ENCODE measurements at regions not wholly inside any gene's neighbourhood (a gene's known extent, or its start where the extent isn't known, plus 50 kb on each side); places are given as distances from the start of the nearest gene placed in this dataset.

GRCh38 chr12:71277866-71278265 is 120.1 kb upstream of the TSPAN8 start:
- no peak overlapping the region for H3K4me2 ChIP-seq (ENCODE audit: insufficient read depth, low read length)
- POLR2A ChIA-PET = no interaction called here
- dilution Hi-C loops (cut with MboI; ENCODE audit: extremely low pct_ligation_motif_present, low sequenced_read_pairs) (no loop called here), intact Hi-C loops (cut with micrococcal nuclease) (no loop called here)
- no TSS peak for BruUV-seq (replicated peaks)
- H4K20me1 ChIP-seq (replicated peaks; ENCODE audit: control insufficient read depth, extremely low read depth, insufficient read depth, low read length) = no peaks in the 10 kb centered on the region
- H3K4me1 ChIP-seq (ENCODE audit: control insufficient read depth, extremely low read depth, insufficient read depth, low read length) = no peaks in the 10 kb centered on the region
- TF ChIP-seq FOS (IDR thresholded peaks at IDR 0.05; ENCODE audit: borderline replicate concordance, insufficient read depth, low read length) (no peak), MAX (IDR thresholded peaks at IDR 0.05; ENCODE audit: insufficient read depth, insufficient read length) (no peak), MYC (IDR thresholded peaks at IDR 0.05; ENCODE audit: low read depth, low read length) (no peak), POLR2AphosphoS5 (IDR thresholded peaks at IDR 0.05; ENCODE audit: insufficient read depth, low read depth, low read length) (no peak), EZH2 (IDR thresholded peaks at IDR 0.05; ENCODE audit: borderline replicate concordance, low read depth, low read length, severe bottlenecking) (no peak), JUN (IDR thresholded peaks at IDR 0.05; ENCODE audit: borderline replicate concordance, insufficient read depth, insufficient read length, low read depth) (no peak), POLR2A (IDR thresholded peaks at IDR 0.05; ENCODE audit: low read depth, low read length) (no peak), GATA2 (IDR thresholded peaks at IDR 0.05; ENCODE audit: insufficient read depth, insufficient read length, low read depth, low read length) (no peak), CTCF (IDR thresholded peaks at IDR 0.05; ENCODE audit: extremely low read depth in 1 of 2, insufficient read depth in 1 of 2, low read depth in 1 of 2, low read length in 2 of 2) (no peak)
- H3K9me3 ChIP-seq (replicated peaks; ENCODE audit: control insufficient read depth, insufficient read depth, low read length) = no peaks in the 10 kb centered on the region
- H3K4me3 ChIP-seq (replicated peaks in 1 of 3; ENCODE audit: insufficient read depth in 1 of 3, low read depth in 1 of 3, low read length in 3 of 3) = no peak overlapping the region
- CTCF ChIA-PET = no interaction called here
- no peak overlapping the region for H3K27ac ChIP-seq (ENCODE audit: insufficient read depth, low read depth, low read length)
- no peaks in the 10 kb centered on the region for H3K27me3 ChIP-seq (ENCODE audit: control insufficient read depth in 2 of 2, insufficient read depth in 2 of 2, low read length in 2 of 2)
- H3K9ac ChIP-seq (replicated peaks; ENCODE audit: extremely low read depth, insufficient read depth, low read length) = no peak overlapping the region
- no peak overlapping the region for H2AFZ ChIP-seq (ENCODE audit: low read depth, low read length)
- H3K9me1 ChIP-seq (replicated peaks; ENCODE audit: control insufficient read depth, extremely low read depth, insufficient read depth, low read length) = no peaks in the 10 kb centered on the region
- H3K79me2 ChIP-seq (ENCODE audit: control insufficient read depth, insufficient read depth, low read length) = no peaks in the 10 kb centered on the region
- FAIRE-seq = no peak
- DNase-seq (ENCODE audit: low read depth, low spot score) = no peak
- no peaks in the 10 kb centered on the region for H3K36me3 ChIP-seq (ENCODE audit: control insufficient read depth in 2 of 2, extremely low read depth in 1 of 2, insufficient read depth in 2 of 2, low read length in 2 of 2)
